HG03342 (cell line): ENCODE measurements at regions not wholly inside any gene's neighbourhood (a gene's known extent, or its start where the extent isn't known, plus 50 kb on each side); places are given as distances from the start of the nearest gene placed in this dataset.
A peak's percentile ranks its signal among the peaks of the same experiment; 100 is the strongest.
"Not testable (repeated sequence)": the region's sequence is repeated elsewhere in the genome, so short reads cannot be mapped to it uniquely, and the experiment has no call there.

Source experiments
- ATAC-seq: cut with Tn5 transposase; IDR thresholded peaks from one replicate; pipeline ENCODE4 v1.9.1; 2021; ENCODE audit warnings: mild to moderate bottlenecking, moderate library complexity; ENCODE audit not compliant: unreplicated experiment

GRCh38 chr6:144429753-144430152, 144.6 kb downstream of the UTRN start:
- ATAC-seq = no peak

- ATAC-seq = not testable (repeated sequence)
Observed at GRCh38 chr6:144433446-144433845, 148.3 kb downstream of the UTRN start.

- ATAC-seq = no peak
Observed at GRCh38 chr6:144434308-144434990, 149.3 kb downstream of the UTRN start.

GRCh38 chr6:144435602-144436426, 150.7 kb downstream of the UTRN start:
- no peak for ATAC-seq

- no peak for ATAC-seq
Observed at GRCh38 chr6:144437105-144437504, 152.0 kb downstream of the UTRN start.

GRCh38 chr6:144438103-144438502, 153.0 kb downstream of the UTRN start:
- no peak for ATAC-seq

GRCh38 chr6:144439016-144439415, 153.9 kb downstream of the UTRN start:
- no peak for ATAC-seq

GRCh38 chr6:144441801-144442200, 156.7 kb downstream of the UTRN start:
- ATAC-seq = not testable (repeated sequence)

- no peak for ATAC-seq
Observed at GRCh38 chr6:144443157-144443556, 158.0 kb downstream of the UTRN start.

GRCh38 chr6:144447472-144447871, 162.3 kb downstream of the UTRN start:
- no peak for ATAC-seq

GRCh38 chr6:144449218-144449617, 164.1 kb downstream of the UTRN start:
- no peak for ATAC-seq

- no peak for ATAC-seq
Observed at GRCh38 chr6:144449911-144450597, 164.9 kb downstream of the UTRN start.

- peak; percentile 86 for ATAC-seq
Observed at GRCh38 chr6:144460327-144461095, 175.4 kb downstream of the UTRN start.

GRCh38 chr6:144462058-144462457, 176.9 kb downstream of the UTRN start:
- no peak for ATAC-seq

GRCh38 chr6:144466716-144467115, 181.6 kb downstream of the UTRN start:
- no peak for ATAC-seq

GRCh38 chr6:144467172-144467762, 182.1 kb downstream of the UTRN start:
- no peak for ATAC-seq

GRCh38 chr6:144467921-144468320, 182.8 kb downstream of the UTRN start:
- no peak for ATAC-seq

- ATAC-seq = no peak
Observed at GRCh38 chr6:144468709-144469108, 183.6 kb downstream of the UTRN start.

- no peak for ATAC-seq
Observed at GRCh38 chr6:144469144-144469575, 184.0 kb downstream of the UTRN start.

GRCh38 chr6:144470201-144470600, 185.1 kb downstream of the UTRN start:
- not testable (repeated sequence) for ATAC-seq
